Natural killer cell (primary cell): ENCODE measurements at regions not wholly inside any gene's neighbourhood (a gene's known extent, or its start where the extent isn't known, plus 50 kb on each side); places are given as distances from the start of the nearest gene placed in this dataset.
A peak's percentile ranks its signal among the peaks of the same experiment; 100 is the strongest.
"Not testable (repeated sequence)": the region's sequence is repeated elsewhere in the genome, so short reads cannot be mapped to it uniquely, and the experiment has no call there.

ENCODE experiments used
- ATAC-seq, 3 donors: fragments of 150-1000 bp in 2 of 3; fragments of 200-7000 bp in 1 of 3; cut with Tn5 transposase; 1 replicate in 1 of 3; 2 replicates in 2 of 3; pipeline ENCODE4 v1.10.0; 2021; ENCODE audit warnings: mild to moderate bottlenecking in 2 of 3, moderate library complexity in 2 of 3
- DNase-seq, 2 donors: peaks; one replicate each; pipeline versions ENCODE4 v3.0.0 to v3.0.0-alpha.2; 2013 to 2021; ENCODE audit warnings: mixed read lengths in 1 of 2
- H3K27ac ChIP-seq: one replicate; pipeline ENCODE4 v1.5.1; 2013; ENCODE audit warnings: mild to moderate bottlenecking, low read length
- H3K27me3 ChIP-seq: one replicate; pipeline ENCODE4 v1.6.1; 2013; ENCODE audit warnings: low read length; ENCODE audit not compliant: control insufficient read depth, insufficient read depth
- H3K36me3 ChIP-seq: one replicate; pipeline ENCODE4 v1.6.1; 2013; ENCODE audit warnings: low read length; ENCODE audit not compliant: control insufficient read depth, insufficient read depth
- H3K4me1 ChIP-seq: one replicate; pipeline ENCODE4 v1.6.1; 2013; ENCODE audit warnings: low read length; ENCODE audit not compliant: control insufficient read depth, insufficient read depth
- H3K4me3 ChIP-seq: one replicate; pipeline ENCODE4 v1.5.1; 2013; ENCODE audit warnings: low read length
- H3K9me3 ChIP-seq: one replicate; pipeline ENCODE4 v1.6.1; 2013; ENCODE audit warnings: low read length; ENCODE audit not compliant: control insufficient read depth, insufficient read depth
- H3K27ac Mint-ChIP-seq, 2 donors: one replicate each; pipeline ENCODE4 v1.8.0; 2022; ENCODE audit warnings: mild to moderate bottlenecking in 2 of 2, mixed read lengths in 2 of 2, moderate library complexity in 1 of 2
- H3K27me3 Mint-ChIP-seq, 2 donors: one replicate each; pipeline ENCODE4 v1.8.0; 2022; ENCODE audit warnings: low read depth in 2 of 2, mixed read lengths in 2 of 2
- H3K36me3 Mint-ChIP-seq: one replicate; pipeline ENCODE4 v1.8.0; 2022; ENCODE audit warnings: mixed read lengths
- H3K4me1 Mint-ChIP-seq, 2 donors: one replicate each; pipeline ENCODE4 v1.8.0; 2022; ENCODE audit warnings: mixed read lengths in 2 of 2
- H3K4me3 Mint-ChIP-seq: one replicate; pipeline ENCODE4 v1.8.0; 2022; ENCODE audit warnings: mild to moderate bottlenecking, moderate library complexity, mixed read lengths
- H3K9me3 Mint-ChIP-seq, 2 donors: one replicate each; pipeline ENCODE4 v1.8.0; 2022; ENCODE audit warnings: mixed read lengths in 2 of 2
- WGBS: methylation state at CpG from one replicate; pipeline ENCODE4 v1.1.7; 2013; ENCODE audit warnings: missing lambda C conversion rate; ENCODE audit not compliant: insufficient coverage; 5-methylcytosine and 5-hydroxymethylcytosine counted together
- intact Hi-C: fragments of 100-400 bp; cut with micrococcal nuclease; formaldehyde crosslinking; loops from one replicate; pipeline ENCODE4 v1.14.2; 2022
- TF ChIP-seq, protein P1 (sequence below): fragments of 200-600 bp; IDR thresholded peaks from one replicate; pipeline ENCODE4 v1.8.0; 2022; ENCODE audit warnings: antibody characterized with exemption

DNA sequence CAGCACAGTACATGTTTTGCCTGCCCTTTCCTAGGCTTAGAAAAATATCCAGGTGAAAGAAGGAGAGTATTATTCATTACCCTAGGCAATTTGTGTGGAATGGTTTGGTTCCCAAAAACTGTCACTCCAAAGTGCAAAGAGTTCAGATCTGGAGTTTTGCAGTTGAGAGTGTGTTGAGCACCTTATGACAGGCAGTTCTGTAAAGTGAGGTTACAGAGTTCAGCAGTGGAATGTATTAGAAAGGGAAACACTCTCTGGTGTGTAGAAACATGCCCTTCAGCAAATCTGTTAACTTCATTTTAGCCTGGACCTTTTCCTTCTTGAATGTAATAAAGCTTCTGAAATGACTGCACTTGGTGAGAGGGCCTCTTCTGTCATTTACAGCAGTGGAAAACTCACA is 154.0 kb upstream of the SSTR1 start:
- ATAC-seq, result no peak
- H3K9me3 ChIP-seq, result no peaks in the 10 kb centered on the region
- no peaks in the 10 kb centered on the region for H3K27me3 ChIP-seq
- H3K4me3 ChIP-seq, result no peak overlapping the region
- Mint-ChIP-seq H3K4me3 (no peak overlapping the region), H3K9me3 (peaks cover 0 to under 1% of the 10 kb centered on the region in 2 donors), H3K36me3 (peaks cover 3% of the 10 kb centered on the region), H3K4me1 (peaks cover 0 to 5% of the 10 kb centered on the region in 2 donors), H3K27me3 (peaks cover 0 to under 1% of the 10 kb centered on the region in 2 donors), H3K27ac (no peak overlapping the region)
- DNase-seq, result no peak
- TF ChIP-seq, protein P1, sequence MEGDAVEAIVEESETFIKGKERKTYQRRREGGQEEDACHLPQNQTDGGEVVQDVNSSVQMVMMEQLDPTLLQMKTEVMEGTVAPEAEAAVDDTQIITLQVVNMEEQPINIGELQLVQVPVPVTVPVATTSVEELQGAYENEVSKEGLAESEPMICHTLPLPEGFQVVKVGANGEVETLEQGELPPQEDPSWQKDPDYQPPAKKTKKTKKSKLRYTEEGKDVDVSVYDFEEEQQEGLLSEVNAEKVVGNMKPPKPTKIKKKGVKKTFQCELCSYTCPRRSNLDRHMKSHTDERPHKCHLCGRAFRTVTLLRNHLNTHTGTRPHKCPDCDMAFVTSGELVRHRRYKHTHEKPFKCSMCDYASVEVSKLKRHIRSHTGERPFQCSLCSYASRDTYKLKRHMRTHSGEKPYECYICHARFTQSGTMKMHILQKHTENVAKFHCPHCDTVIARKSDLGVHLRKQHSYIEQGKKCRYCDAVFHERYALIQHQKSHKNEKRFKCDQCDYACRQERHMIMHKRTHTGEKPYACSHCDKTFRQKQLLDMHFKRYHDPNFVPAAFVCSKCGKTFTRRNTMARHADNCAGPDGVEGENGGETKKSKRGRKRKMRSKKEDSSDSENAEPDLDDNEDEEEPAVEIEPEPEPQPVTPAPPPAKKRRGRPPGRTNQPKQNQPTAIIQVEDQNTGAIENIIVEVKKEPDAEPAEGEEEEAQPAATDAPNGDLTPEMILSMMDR, result no peak
- intact Hi-C loops, result no loop called here
- no peaks in the 10 kb centered on the region for H3K4me1 ChIP-seq
- no peaks in the 10 kb centered on the region for H3K36me3 ChIP-seq
- no peak overlapping the region for H3K27ac ChIP-seq

DNA sequence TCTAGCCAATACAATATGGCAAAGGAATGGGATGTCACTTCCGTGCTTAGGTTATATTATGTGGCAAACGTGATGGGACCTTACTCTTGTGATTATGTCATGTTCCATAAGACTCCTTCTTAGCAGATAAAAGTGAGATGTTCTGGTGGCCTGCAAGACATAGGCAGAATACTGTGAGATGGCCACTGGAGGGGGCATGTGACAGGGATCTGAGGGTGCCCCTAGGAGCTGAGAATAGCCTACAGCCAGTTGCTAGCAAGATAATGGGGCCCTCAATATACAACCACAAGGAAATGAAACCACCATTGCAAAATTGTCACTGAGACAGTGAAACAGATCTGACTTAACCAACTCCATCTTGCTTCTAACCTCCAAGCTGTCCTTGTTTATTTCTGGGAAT is 151.4 kb upstream of the SSTR1 start:
- H3K4me1 ChIP-seq, result no peaks in the 10 kb centered on the region
- H3K27ac ChIP-seq, result no peak overlapping the region
- Mint-ChIP-seq H3K4me1 (peaks cover 0 to 5% of the 10 kb centered on the region in 2 donors), H3K36me3 (no peaks in the 10 kb centered on the region), H3K9me3 (no peaks in the 10 kb centered on the region), H3K4me3 (no peak overlapping the region), H3K27me3 (no peaks in the 10 kb centered on the region), H3K27ac (no peak overlapping the region)
- peak; percentile 23 to 47 for DNase-seq
- no peaks in the 10 kb centered on the region for H3K36me3 ChIP-seq
- H3K9me3 ChIP-seq, result no peaks in the 10 kb centered on the region
- 100% methylated on average over 2 of the region's 2 CpGs for WGBS
- H3K4me3 ChIP-seq, result no peak overlapping the region
- TF ChIP-seq, protein P1, result peak; percentile 24
- intact Hi-C loops, result loop anchor here (1.0 kb wide), 1 partner anchor 141 kb away; no protein-coding TSS in a partner anchor
- no peaks in the 10 kb centered on the region for H3K27me3 ChIP-seq
- peak; percentile 74 to 98 (median 97) for ATAC-seq

DNA sequence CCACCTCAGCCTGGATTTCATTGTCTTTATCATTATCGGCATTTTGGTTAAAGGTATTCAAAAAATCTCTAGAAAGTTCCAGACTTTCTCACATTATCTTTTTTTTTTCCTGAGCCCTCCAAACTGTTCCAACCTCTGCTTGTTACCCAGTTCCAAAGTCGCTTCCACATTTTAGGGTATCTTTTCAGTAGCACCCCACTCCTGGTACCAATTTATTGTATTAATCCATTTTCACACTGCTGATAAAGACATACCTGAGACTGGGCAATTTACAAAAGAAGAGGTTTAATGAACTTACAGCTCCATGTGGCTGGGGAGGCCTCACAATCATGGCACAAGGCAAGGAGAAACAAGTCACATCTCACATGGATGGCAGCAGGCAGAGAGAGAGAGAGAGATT is 145.5 kb upstream of the SSTR1 start:
- H3K27ac ChIP-seq, H3K27me3 ChIP-seq, DNase-seq, ATAC-seq, H3K4me3 ChIP-seq, H3K9me3 ChIP-seq, H3K27me3 Mint-ChIP-seq, H3K4me1 ChIP-seq, H3K36me3 ChIP-seq, intact Hi-C loops, H3K4me3 Mint-ChIP-seq, H3K9me3 Mint-ChIP-seq: not testable (repeated sequence)
- peak overlapping the region in 1 of 2 donors; percentile 7 for H3K27ac Mint-ChIP-seq
- peaks cover 10% of the 10 kb centered on the region for H3K36me3 Mint-ChIP-seq
- WGBS, result 97% methylated on average over 2 of the region's 2 CpGs
- H3K4me1 Mint-ChIP-seq, result peaks cover 13 to 20% of the 10 kb centered on the region in 2 donors

DNA sequence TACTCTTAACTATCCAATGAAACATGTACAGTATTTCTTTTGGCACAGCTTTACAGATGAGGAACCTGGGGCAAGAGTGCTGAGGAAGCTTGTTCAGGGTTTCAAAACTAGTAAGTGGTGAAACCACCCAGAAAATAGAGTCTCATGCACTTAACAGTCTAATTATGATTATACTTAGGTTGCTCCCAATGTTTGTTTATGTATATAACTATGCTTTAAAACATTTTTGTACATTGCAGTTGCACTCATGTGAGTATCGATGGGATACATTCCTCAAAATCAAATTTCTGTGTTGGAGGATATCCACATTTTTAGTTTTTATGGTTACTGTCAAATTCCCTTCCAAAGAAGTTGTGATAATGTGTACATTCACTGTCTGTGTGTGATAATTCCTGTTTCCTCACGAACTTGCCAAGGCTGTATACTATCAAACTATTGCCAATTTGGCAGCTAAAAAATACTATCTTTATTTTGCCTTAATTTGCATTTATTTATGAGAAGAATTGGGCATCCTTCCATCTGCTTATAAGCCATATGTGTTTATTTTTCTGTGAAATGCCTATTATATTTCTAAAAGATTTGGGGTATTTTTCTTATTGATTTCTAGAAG is 143.9 kb upstream of the SSTR1 start:
- peak overlapping the region; percentile 77 to 97 for H3K27ac Mint-ChIP-seq
- intact Hi-C loops, result no loop called here
- no peaks in the 10 kb centered on the region for H3K27me3 ChIP-seq

More for the DNA sequence above, 143.9 kb upstream of the SSTR1 start:
- Histone ChIP-seq H3K27ac (peak overlapping the region; percentile 19), H3K4me3 (no peak overlapping the region), H3K9me3 (peaks cover 3% of the 10 kb centered on the region), H3K36me3 (no peaks in the 10 kb centered on the region), H3K4me1 (peaks cover 7% of the 10 kb centered on the region)
- Mint-ChIP-seq H3K27me3 (no peaks in the 10 kb centered on the region), H3K36me3 (peaks cover 10% of the 10 kb centered on the region), H3K4me3 (no peak overlapping the region), H3K4me1 (peaks cover 13 to 20% of the 10 kb centered on the region in 2 donors), H3K9me3 (peaks cover 4 to 6% of the 10 kb centered on the region in 2 donors)
- TF ChIP-seq, protein P1, result no peak
- ATAC-seq (no peak), DNase-seq (no peak)
- WGBS, result 88% methylated on average over 2 of the region's 2 CpGs
